Loucy (cell line): ENCODE measurements at regions not wholly inside any gene's neighbourhood (a gene's known extent, or its start where the extent isn't known, plus 50 kb on each side); places are given as distances from the start of the nearest gene placed in this dataset.
A peak's percentile ranks its signal among the peaks of the same experiment; 100 is the strongest.

Experiments used
- H2AFZ ChIP-seq: fragments of 200-600 bp; sonication (generic); 2 replicates; pipeline ENCODE4 v1.6.0; 2016; ENCODE audit warnings: antibody characterized with exemption, mild to moderate bottlenecking, low read length, moderate library complexity
- H3F3A ChIP-seq: fragments of 200-600 bp; 2 replicates; pipeline ENCODE4 v1.6.0; 2016; ENCODE audit warnings: antibody characterized with exemption, low read depth, mild to moderate bottlenecking
- H3K27me3 ChIP-seq: fragments of 200-600 bp; sonication (generic); 2 replicates; pipeline ENCODE4 v1.6.1; 2014; ENCODE audit warnings: low read length, mild to moderate bottlenecking; ENCODE audit not compliant: insufficient read depth, poor library complexity, severe bottlenecking
- H3K36me3 ChIP-seq: fragments of 200-600 bp; sonication (generic); 2 replicates; pipeline ENCODE4 v1.6.1; 2016; ENCODE audit warnings: low read length; ENCODE audit not compliant: insufficient read depth
- H3K4me1 ChIP-seq: fragments of 200-600 bp; sonication (generic); 2 replicates; pipeline ENCODE4 v1.5.1; 2014; ENCODE audit warnings: low read length, mild to moderate bottlenecking; ENCODE audit not compliant: insufficient read depth, poor library complexity, severe bottlenecking
- H3K4me2 ChIP-seq: fragments of 200-600 bp; sonication (generic); 2 replicates; pipeline ENCODE4 v1.6.0; 2014; ENCODE audit warnings: antibody characterized with exemption, low read length, low read depth, mild to moderate bottlenecking; ENCODE audit not compliant: poor library complexity, severe bottlenecking
- H3K4me3 ChIP-seq: fragments of 200-600 bp; sonication (generic); 2 replicates; pipeline ENCODE4 v1.5.1; 2014; ENCODE audit warnings: low read length, mild to moderate bottlenecking, mixed read lengths; ENCODE audit not compliant: poor library complexity, severe bottlenecking
- H3K79me2 ChIP-seq: fragments of 200-600 bp; sonication (generic); 2 replicates; pipeline ENCODE4 v1.6.1; 2014; ENCODE audit warnings: low read length; ENCODE audit not compliant: insufficient read depth
- H3K9ac ChIP-seq: fragments of 200-600 bp; sonication (generic); 2 replicates; pipeline ENCODE4 v1.6.0; 2014; ENCODE audit warnings: mild to moderate bottlenecking, low read depth, low read length, moderate library complexity; ENCODE audit not compliant: poor library complexity, severe bottlenecking
- H3K9me2 ChIP-seq: fragments of 200-600 bp; sonication (generic); replicated peaks from 2 replicates; pipeline ENCODE4 v1.6.1; 2016; ENCODE audit warnings: low read depth, low read length, mixed read lengths
- H3K9me3 ChIP-seq: fragments of 200-600 bp; sonication (generic); 2 replicates; pipeline ENCODE4 v1.6.1; 2014; ENCODE audit warnings: mild to moderate bottlenecking, antibody characterized with exemption, low read length, low read depth; ENCODE audit not compliant: insufficient read depth
- H4K20me1 ChIP-seq: fragments of 200-600 bp; sonication (generic); 2 replicates; pipeline ENCODE4 v1.6.0; 2014; ENCODE audit warnings: antibody characterized with exemption, low read length, mild to moderate bottlenecking; ENCODE audit not compliant: insufficient read depth, poor library complexity, severe bottlenecking
- CTCF ChIP-seq: fragments of 200-600 bp; sonication (generic); conservative IDR thresholded peaks from 2 replicates; pipeline ENCODE4 v1.5.1; 2014; ENCODE audit warnings: mild to moderate bottlenecking, antibody characterized with exemption, low read length
- EZH2phosphoT487 ChIP-seq: fragments of 200-600 bp; IDR thresholded peaks from 2 replicates; pipeline ENCODE4 v1.6.1; 2018; ENCODE audit warnings: antibody characterized with exemption, mild to moderate bottlenecking, moderate library complexity, borderline replicate concordance

- no peak for TF ChIP-seq EZH2phosphoT487
- no peak for TF ChIP-seq CTCF
- Histone ChIP-seq H2AFZ (no peak overlapping the region), H4K20me1 (no peaks in the 10 kb centered on the region), H3K27me3 (no peaks in the 10 kb centered on the region), H3K4me3 (no peak overlapping the region), H3K36me3 (no peaks in the 10 kb centered on the region), H3K4me1 (no peaks in the 10 kb centered on the region), H3K9ac (no peak overlapping the region), H3K79me2 (no peaks in the 10 kb centered on the region), H3K9me3 (no peaks in the 10 kb centered on the region), H3F3A (no peaks in the 10 kb centered on the region), H3K9me2 (no peaks in the 10 kb centered on the region), H3K4me2 (no peak overlapping the region)
These were observed 244.0 kb downstream of the PAX3 start for GRCh38 chr2:222054813-222055212.

- Histone ChIP-seq H3K79me2 (no peaks in the 10 kb centered on the region), H3K9me3 (no peaks in the 10 kb centered on the region), H2AFZ (peak overlapping the region; percentile 80; the same call in 1 of the 2 replicates), H4K20me1 (no peaks in the 10 kb centered on the region), H3K4me3 (no peak overlapping the region), H3K9ac (no peak overlapping the region), H3K36me3 (no peaks in the 10 kb centered on the region), H3K27me3 (no peaks in the 10 kb centered on the region), H3F3A (no peaks in the 10 kb centered on the region), H3K4me2 (peak overlapping the region; percentile 37), H3K9me2 (no peaks in the 10 kb centered on the region), H3K4me1 (no peaks in the 10 kb centered on the region)
- TF ChIP-seq CTCF: peak; percentile 51
- no peak for TF ChIP-seq EZH2phosphoT487
These were observed 245.8 kb downstream of the PAX3 start for GRCh38 chr2:222052934-222053367.

GRCh38 chr2:222050981-222051380, 247.8 kb downstream of the PAX3 start:
- Histone ChIP-seq H4K20me1 (no peaks in the 10 kb centered on the region), H3K79me2 (no peaks in the 10 kb centered on the region), H2AFZ (no peak overlapping the region), H3K9ac (no peak overlapping the region), H3F3A (no peaks in the 10 kb centered on the region), H3K9me2 (no peaks in the 10 kb centered on the region), H3K36me3 (no peaks in the 10 kb centered on the region), H3K27me3 (no peaks in the 10 kb centered on the region), H3K4me1 (no peaks in the 10 kb centered on the region), H3K4me2 (no peak overlapping the region), H3K9me3 (no peaks in the 10 kb centered on the region), H3K4me3 (no peak overlapping the region)
- TF ChIP-seq CTCF (no peak), EZH2phosphoT487 (no peak)
